GM21723 (cell line): ENCODE measurements at regions not wholly inside any gene's neighbourhood (a gene's known extent, or its start where the extent isn't known, plus 50 kb on each side); places are given as distances from the start of the nearest gene placed in this dataset.

ENCODE experiments used
- ATAC-seq: cut with Tn5 transposase; IDR thresholded peaks from one replicate; pipeline ENCODE4 v1.9.1; 2021; ENCODE audit warnings: mild to moderate bottlenecking, moderate library complexity; ENCODE audit not compliant: unreplicated experiment

DNA sequence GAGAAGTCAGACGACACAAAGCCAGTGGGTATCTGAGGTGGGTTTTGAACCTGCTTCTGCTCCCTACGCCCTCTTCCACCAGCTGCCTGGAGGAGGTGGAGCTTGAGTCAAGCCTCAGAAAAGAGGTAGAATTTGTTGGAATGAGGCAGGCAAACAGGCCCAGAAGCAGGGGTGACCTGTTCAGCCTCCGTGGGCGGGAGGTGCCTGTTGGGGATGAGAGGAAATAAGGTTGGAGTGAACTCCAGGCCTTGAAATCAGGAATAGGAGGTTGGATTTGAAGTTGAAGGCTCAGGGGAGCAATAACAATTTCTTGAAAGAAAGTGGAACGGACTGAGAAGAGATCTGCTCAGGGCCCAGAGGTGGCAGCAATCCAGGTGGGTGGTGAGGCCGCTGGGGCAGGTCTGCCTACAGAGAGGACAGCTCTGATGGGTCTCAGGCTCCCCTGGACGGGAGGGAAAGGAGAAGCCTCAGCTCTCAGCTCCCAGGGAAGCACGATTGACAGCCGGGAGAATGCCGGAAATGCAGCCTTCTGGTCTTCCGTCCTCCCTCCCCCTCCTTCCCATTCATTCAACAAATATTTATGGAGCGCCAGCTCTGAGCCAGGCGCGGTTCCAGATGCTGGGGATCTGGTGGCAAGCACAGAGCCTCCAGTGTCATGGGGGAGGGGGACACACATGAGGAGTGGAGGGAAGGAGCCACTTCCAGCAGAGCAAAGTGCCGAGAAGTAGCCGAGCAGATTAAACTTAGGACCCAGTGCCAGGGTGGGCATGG is 61.9 kb upstream of the CIBAR2 start:
- no peak for ATAC-seq

DNA sequence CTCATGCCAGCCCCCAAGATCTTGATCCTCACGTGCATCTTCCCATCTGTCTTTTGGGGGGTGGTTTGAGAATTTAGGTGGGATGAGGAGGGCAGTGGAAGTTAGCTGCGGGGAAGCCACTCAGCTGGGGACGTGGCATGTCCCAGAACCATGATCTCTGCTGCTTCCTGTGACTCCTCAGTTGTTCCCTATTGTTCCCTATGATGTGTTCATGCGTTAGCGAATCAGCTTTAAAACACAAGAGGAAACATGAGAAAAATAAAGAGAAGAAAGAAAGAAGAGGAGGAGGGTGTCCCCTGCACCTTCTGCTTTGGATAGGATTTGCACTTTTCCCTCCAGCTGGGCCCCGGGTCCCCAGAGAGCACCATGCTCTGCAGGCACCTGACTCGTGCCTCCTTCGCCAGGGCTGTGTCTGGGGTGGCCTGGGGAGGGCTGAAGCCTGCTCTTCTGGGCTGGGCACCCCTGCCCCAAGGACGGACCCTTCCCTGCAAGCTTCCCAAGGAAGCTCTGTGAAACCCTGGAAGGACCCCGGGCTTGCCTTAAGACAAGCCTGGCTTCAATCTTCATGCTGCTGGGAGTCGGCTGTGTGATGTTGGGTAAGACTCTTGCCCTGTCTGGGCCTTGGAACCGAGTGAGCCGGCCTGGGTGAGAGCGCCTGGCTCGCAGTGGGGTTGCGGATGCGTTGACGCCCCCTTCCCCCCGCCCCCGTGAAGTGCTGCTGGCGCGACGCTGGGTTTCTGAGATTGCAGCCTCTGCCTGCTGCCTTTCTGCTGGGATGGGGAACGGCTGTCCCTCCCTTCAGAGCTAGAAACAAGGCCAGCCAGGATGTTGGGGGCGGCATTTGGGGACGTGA is 62.8 kb upstream of the CIBAR2 start:
- no peak for ATAC-seq

GRCh38 chr16:85175724-85176233 is 63.5 kb upstream of the CIBAR2 start:
- no peak for ATAC-seq

- ATAC-seq: no peak
Observed at GRCh38 chr16:85176541-85177447, 64.5 kb upstream of the CIBAR2 start.

DNA sequence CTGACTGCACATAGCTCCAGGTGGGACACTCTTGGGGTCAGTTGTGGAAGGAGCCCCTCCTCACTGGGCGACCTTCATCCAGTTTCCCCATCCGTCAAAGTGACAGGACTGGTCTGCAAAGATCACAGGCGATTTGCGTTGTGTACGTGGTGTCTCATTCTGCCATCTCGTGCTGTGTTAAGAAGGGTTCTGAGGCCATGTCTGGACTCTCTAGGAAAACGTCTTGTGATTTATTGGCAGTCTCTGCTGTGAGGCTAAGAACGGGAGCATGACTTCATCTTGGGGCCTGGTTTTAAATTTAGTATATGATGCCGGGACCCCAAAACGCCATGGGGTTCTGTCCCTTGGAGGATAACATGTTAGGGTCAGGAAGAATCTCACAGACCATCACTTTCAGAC is 65.2 kb upstream of the CIBAR2 start:
- no peak for ATAC-seq

- no peak for ATAC-seq
Observed at GRCh38 chr16:85178006-85178591, 65.8 kb upstream of the CIBAR2 start.

- ATAC-seq: no peak
Observed at GRCh38 chr16:85178596-85178995, 66.3 kb upstream of the CIBAR2 start.

- no peak for ATAC-seq
Observed at GRCh38 chr16:85179344-85180046, 67.2 kb upstream of the CIBAR2 start.

DNA sequence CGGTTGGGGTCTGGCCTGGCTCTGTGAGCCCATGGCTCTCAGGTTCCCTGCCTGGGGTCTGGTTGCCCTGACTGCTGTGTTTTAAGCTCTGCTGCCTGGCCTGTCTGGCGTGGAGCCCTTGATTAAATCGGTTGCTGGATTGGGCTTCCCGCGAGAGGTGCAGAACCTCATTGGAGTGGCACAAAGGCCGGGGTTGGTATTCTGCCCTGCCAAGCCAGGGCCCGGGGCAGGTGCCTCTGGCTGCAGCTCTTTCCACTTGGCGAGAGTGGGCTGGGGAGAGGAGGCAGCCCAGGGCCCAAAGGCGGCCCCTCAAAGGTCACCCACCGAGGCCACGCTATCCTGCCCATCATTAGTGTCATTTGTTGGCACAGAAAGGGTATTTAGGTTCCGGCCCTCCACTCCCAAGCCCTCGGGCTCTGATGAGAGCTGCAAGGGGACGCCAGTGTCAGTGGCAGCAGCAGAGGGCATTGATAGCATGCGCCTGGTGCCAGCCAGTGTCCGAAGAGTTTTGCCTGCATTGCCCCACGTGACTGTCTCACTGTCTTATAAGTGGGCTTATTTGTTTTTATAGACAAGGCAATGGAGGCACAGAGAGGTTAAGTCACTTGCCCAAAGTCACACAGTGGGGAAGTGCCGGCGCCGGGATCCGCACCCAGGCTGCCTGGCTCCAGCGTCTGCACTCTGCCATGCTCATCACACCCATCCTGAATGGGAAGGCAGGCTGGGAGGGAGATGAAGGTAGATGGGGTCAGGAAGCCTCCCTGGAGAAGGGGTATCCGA is 68.0 kb upstream of the CIBAR2 start:
- no peak for ATAC-seq

DNA sequence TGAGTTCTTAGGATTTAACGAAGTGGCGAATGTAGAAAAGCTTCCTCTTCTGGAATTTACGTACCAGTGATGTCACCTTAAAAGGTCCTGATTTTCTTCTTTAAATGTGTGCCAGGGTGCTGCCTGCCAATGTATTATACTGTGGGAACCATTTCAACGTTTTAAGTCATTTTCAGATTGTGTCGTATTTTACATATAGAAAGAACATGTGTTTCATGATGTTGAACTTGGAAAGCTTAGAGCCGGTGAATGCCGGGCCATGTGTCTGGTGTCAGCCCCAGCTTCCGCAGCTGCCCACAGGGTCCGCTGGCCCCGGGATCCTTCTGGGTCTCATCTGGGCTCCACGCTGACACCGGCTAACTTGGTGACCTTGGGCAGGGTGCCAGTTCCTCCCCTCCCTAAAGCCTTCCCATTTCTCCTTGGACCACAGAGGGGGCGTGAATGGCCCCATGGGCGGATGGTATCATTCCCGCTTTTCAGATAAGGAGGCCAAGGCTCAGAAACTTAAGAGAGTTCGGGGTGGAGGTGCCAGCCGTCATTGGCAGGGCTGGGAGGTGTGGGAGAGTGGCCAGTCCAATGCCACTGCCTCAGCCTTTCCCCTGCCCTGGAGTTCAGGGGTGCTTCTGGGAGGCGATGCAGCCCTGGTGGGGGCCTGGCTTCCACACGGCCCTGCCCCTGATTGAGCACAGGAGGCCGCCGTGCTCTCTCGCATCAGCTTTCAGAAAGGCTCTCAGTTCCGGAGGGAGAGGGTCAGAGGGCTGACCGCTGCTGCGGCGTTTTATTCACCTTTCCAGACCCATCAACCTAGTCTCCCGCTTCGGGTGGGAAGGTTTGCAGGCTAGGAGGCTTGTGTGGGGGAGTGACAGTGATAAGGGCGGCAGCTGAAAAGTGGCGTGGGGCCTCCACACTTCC is 68.8 kb upstream of the CIBAR2 start:
- ATAC-seq: no peak

DNA sequence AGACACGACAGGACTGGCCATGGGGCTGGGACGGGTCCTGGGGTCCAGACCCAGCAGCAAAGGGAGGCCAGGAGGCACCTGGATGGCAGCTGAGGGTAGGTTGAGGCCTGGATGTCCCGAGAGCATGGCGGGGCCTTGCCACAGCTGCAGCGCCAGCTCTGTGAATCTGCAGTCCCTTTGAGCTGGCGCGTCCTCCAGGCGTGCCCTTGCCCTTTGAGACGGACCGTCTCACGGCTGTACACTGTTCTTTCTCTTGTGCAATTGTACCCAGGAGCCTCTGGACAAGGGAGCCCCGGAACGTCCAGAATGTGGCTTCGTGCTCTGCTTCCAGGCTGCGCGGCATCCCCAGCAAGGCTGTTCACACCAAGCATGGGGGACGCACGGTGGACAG is 69.5 kb upstream of the CIBAR2 start:
- ATAC-seq: no peak

GRCh38 chr16:85182286-85182685 is 70.0 kb upstream of the CIBAR2 start:
- ATAC-seq: no peak

- no peak for ATAC-seq
Observed at GRCh38 chr16:85182774-85183173, 70.5 kb upstream of the CIBAR2 start.

- no peak for ATAC-seq
Observed at GRCh38 chr16:85183564-85183963, 71.3 kb upstream of the CIBAR2 start.

DNA sequence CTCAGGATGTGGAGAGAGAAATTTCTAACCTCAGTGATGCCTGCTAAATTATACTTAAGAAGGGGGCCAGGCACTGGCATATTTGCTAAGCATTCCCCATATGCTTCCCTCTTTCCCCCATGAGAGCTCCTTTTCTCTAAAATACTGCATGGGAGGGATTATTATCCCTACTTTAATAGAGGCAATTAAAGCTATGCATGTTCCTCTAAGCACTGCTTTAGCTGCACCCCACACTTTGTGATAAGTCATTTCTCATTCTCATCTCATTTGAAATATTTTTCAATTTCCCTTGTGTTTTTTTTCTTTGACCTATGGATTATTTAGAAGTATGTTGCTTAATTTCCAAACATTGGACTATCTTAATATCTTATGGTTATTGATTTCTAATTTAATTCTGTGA is 72.1 kb upstream of the CIBAR2 start:
- no peak for ATAC-seq

DNA sequence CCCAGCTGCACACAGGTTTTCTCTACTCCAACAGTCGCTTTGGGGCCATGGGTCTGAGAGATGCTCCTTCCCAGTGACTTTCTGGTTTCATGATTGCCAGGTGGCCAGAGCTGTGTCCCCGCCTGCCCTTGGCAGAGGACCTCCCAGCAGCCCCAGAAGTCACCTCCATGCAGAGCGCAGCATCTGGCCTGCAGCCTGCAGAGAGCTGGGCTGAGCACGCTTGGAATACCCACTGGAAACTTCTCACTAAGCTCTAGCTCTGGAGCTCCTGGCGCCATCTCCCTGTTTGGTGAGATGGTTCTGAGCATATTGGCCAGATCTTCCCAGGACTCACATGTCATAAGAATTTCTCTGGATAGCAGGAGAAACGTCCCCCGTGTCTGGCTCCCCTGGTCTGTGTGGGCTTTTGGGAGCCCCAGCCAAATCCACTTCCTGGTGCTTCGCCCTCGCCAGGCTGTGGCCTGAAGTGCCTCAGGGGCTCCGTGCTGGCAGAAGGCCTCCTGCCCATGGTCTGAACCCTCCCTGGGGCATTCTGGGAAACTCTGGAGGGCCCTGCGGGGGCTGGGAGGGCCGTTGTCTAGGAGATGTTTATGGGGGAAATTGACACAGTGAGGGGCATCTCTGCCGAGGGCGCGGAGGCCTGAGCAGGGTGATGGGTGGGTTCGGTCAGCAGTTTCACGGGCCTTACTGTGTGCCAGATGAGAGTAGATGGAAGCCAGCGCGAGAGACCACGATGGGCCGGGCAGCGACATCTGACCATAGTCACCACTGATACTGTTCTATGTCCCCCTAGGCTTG is 73.2 kb upstream of the CIBAR2 start:
- no peak for ATAC-seq

GRCh38 chr16:85187002-85187401 is 74.7 kb upstream of the CIBAR2 start:
- no peak for ATAC-seq
